Gastroesophageal sphincter (tissue), 3 donors: ENCODE measurements at regions not wholly inside any gene's neighbourhood (a gene's known extent, or its start where the extent isn't known, plus 50 kb on each side); places are given as distances from the start of the nearest gene placed in this dataset.
"Not testable (repeated sequence)": the region's sequence is repeated elsewhere in the genome, so short reads cannot be mapped to it uniquely, and the experiment has no call there.

Experiments
- EP300 ChIP-seq: sonication (generic); formaldehyde crosslinking; IDR thresholded peaks from one replicate; pipeline ENCODE4 v1.6.1; 2017; ENCODE audit warnings: antibody characterized with exemption, mild to moderate bottlenecking
- POLR2A ChIP-seq, 2 donors: fragments of 450-650 bp; IDR thresholded peaks; one replicate each; pipeline ENCODE4 v1.6.1; 2017; ENCODE audit warnings: antibody characterized with exemption in 2 of 2, mild to moderate bottlenecking in 2 of 2, moderate library complexity in 1 of 2
- POLR2AphosphoS5 ChIP-seq: sonication (generic); formaldehyde crosslinking; IDR thresholded peaks from one replicate; pipeline ENCODE4 v1.6.1; 2017; ENCODE audit warnings: antibody characterized with exemption
- TF ChIP-seq, protein P1 (sequence below), 4 experiments: fragments of 200-600 bp in 2 of 4; fragments of 450-650 bp in 2 of 4; sonication (generic) in 1 of 4; IDR thresholded peaks; one replicate each; pipeline ENCODE4 v1.5.1; 2017 to 2019; ENCODE audit warnings: antibody characterized with exemption in 4 of 4, mild to moderate bottlenecking in 2 of 4, moderate library complexity in 2 of 4

DNA sequence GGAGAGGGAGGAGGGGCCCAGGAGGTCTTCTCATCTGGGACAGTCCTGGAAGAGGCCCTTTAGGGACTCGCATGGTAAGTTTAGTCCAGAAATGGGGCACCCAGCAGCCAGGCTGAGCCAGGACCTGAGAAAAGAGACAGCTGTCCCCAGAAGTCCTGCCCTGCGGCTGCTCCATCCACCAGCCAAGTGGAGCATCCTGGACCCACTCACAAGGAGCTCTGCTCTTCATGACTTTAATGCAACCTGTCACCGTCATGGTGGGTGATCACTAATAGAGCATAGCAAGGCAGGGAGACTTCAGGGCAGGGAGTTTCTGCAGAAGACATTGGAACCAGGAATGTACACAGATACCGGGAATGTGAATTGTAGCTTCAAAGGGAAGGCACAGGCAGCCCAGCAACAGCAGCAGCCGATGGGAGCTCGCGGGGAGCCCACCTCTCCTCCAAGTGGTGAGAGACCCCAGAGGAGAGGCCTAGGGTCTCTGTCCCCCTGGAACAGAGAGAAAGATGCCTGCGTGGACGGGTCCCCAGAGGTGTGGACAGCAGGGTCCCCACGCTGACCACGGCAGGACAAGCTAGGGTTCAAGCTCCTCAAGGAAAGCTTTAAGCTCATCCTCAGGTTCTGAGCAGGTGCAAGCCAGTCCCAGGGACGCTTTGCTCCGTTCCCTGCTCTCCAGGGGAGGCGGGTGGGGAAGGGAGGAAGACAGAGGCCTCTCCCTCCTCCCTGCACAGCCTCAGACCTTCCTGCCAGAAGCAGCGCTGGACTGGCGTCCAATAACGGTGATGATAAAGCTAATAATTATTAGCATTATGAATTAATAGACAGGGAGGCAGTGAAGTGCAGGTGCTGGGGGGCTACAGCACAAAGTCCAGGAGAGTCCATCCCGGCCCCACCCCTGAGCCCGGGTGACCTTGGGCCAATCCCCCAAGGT, 335.3 kb downstream of the ADGRD1 start:
- TF ChIP-seq, protein P1, sequence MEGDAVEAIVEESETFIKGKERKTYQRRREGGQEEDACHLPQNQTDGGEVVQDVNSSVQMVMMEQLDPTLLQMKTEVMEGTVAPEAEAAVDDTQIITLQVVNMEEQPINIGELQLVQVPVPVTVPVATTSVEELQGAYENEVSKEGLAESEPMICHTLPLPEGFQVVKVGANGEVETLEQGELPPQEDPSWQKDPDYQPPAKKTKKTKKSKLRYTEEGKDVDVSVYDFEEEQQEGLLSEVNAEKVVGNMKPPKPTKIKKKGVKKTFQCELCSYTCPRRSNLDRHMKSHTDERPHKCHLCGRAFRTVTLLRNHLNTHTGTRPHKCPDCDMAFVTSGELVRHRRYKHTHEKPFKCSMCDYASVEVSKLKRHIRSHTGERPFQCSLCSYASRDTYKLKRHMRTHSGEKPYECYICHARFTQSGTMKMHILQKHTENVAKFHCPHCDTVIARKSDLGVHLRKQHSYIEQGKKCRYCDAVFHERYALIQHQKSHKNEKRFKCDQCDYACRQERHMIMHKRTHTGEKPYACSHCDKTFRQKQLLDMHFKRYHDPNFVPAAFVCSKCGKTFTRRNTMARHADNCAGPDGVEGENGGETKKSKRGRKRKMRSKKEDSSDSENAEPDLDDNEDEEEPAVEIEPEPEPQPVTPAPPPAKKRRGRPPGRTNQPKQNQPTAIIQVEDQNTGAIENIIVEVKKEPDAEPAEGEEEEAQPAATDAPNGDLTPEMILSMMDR (IDR thresholded peaks at IDR 0.05) = not testable (repeated sequence)
- TF ChIP-seq POLR2AphosphoS5; POLR2A (IDR thresholded peaks at IDR 0.05); EP300: not testable (repeated sequence)
